PC-9 (cell line): ENCODE measurements at regions not wholly inside any gene's neighbourhood (a gene's known extent, or its start where the extent isn't known, plus 50 kb on each side); places are given as distances from the start of the nearest gene placed in this dataset.

Experiments used
- BruUV-seq: library from RNA; stranded (reverse); fragments of 400-500 nt; replicated peaks from 2 replicates; lab custom pipeline; 2021; lab: Mats Ljungman, UMichigan
- CTCF ChIA-PET: fragments of 300-600 bp; sonication (Branson Sonifier 250); formaldehyde crosslinking; loops from one replicate; lab custom pipeline; 2022; ENCODE audit warnings: antibody characterized with exemption; lab: Charles Lee
- POLR2A ChIA-PET: fragments of 300-600 bp; sonication (Branson Sonifier 250); formaldehyde crosslinking; loops from one replicate; lab custom pipeline; 2022; ENCODE audit warnings: antibody characterized with exemption; ENCODE audit not compliant: unreplicated experiment; lab: Charles Lee
- DNase-seq, 2 experiments: peaks; one replicate each; pipeline versions ENCODE4 v3.0.0 to v3.0.0-alpha.2; 2015 to 2022; ENCODE audit warnings: mixed read lengths in 1 of 2
- H2AFZ ChIP-seq: fragments of 200-600 bp; sonication (generic); 2 replicates; pipeline ENCODE4 v1.8.1; 2017; ENCODE audit warnings: antibody characterized with exemption
- H3F3A ChIP-seq: fragments of 200-600 bp; sonication (generic); 2 replicates; pipeline ENCODE4 v1.8.1; 2017; ENCODE audit warnings: antibody characterized with exemption, mild to moderate bottlenecking, low read depth; ENCODE audit not compliant: insufficient read depth
- H3K27ac ChIP-seq: fragments of 200-600 bp; sonication (generic); 2 replicates; pipeline ENCODE4 v1.6.1; 2016; ENCODE audit warnings: mixed run types
- H3K27me3 ChIP-seq: fragments of 200-600 bp; sonication (generic); 2 replicates; pipeline ENCODE4 v1.6.1; 2016; ENCODE audit warnings: low read depth, mixed run types; ENCODE audit not compliant: insufficient read depth
- H3K36me3 ChIP-seq: fragments of 200-600 bp; sonication (generic); 2 replicates; pipeline ENCODE4 v1.6.1; 2016; ENCODE audit warnings: low read depth, mixed run types
- H3K4me1 ChIP-seq: fragments of 200-600 bp; sonication (generic); replicated peaks from 2 replicates; pipeline ENCODE4 v1.6.1; 2016; ENCODE audit warnings: mixed run types; ENCODE audit not compliant: insufficient read depth
- H3K4me2 ChIP-seq: fragments of 200-600 bp; sonication (generic); 2 replicates; pipeline ENCODE4 v1.6.1; 2017; ENCODE audit warnings: mixed run types
- H3K4me3 ChIP-seq: fragments of 200-600 bp; sonication (generic); 2 replicates; pipeline ENCODE4 v1.6.1; 2016; ENCODE audit warnings: mixed run types
- H3K79me2 ChIP-seq: fragments of 200-600 bp; sonication (generic); 2 replicates; pipeline ENCODE4 v1.6.1; 2017; ENCODE audit warnings: low read depth, mixed run types
- H3K9me2 ChIP-seq: fragments of 200-600 bp; sonication (generic); 2 replicates; pipeline ENCODE4 v1.8.1; 2017; ENCODE audit warnings: mild to moderate bottlenecking; ENCODE audit not compliant: insufficient read depth
- H3K9me3 ChIP-seq: fragments of 200-600 bp; sonication (generic); 2 replicates; pipeline ENCODE4 v1.8.1; 2016; ENCODE audit warnings: low read depth; ENCODE audit not compliant: insufficient read depth
- H4K20me1 ChIP-seq: fragments of 200-600 bp; sonication (generic); 2 replicates; pipeline ENCODE4 v1.8.1; 2017; ENCODE audit not compliant: insufficient read depth
- CTCF ChIP-seq: fragments of 200-600 bp; sonication (generic); conservative IDR thresholded peaks from 2 replicates; pipeline ENCODE4 v1.6.1; 2017; ENCODE audit warnings: mixed run types, antibody characterized with exemption, mild to moderate bottlenecking, moderate library complexity
- EZH2 ChIP-seq: fragments of 200-600 bp; sonication (generic); IDR thresholded peaks from 2 replicates; pipeline ENCODE4 v1.8.0; 2017; ENCODE audit warnings: antibody characterized with exemption, low read depth
- intact Hi-C: fragments of 100-400 bp; cut with micrococcal nuclease; formaldehyde crosslinking; loops from one replicate; pipeline ENCODE4 v1.10.0; 2022; ENCODE audit not compliant: unreplicated experiment

- BruUV-seq: no TSS peak
- Histone ChIP-seq H2AFZ (no peak overlapping the region), H3K4me3 (no peak overlapping the region), H4K20me1 (no peaks in the 10 kb centered on the region), H3K9me3 (no peaks in the 10 kb centered on the region), H3K27ac (peak overlapping the region; percentile 72), H3K79me2 (no peaks in the 10 kb centered on the region), H3K4me1 (peaks cover 24% of the 10 kb centered on the region; the same call in 1 of the 2 replicates), H3K36me3 (no peaks in the 10 kb centered on the region), H3K4me2 (peak overlapping the region; percentile 2; the same call in 1 of the 2 replicates), H3K9me2 (no peaks in the 10 kb centered on the region), H3K27me3 (no peaks in the 10 kb centered on the region), H3F3A (no peaks in the 10 kb centered on the region; the same call in 1 of the 2 replicates)
- ChIA-PET POLR2A (no interaction called here), CTCF (no interaction called here)
- intact Hi-C loops: no loop called here
- TF ChIP-seq EZH2: no peak
- TF ChIP-seq CTCF: no peak
- DNase-seq: peak in 1 of 2 experiments; percentile 43
Measured at GRCh38 chr5:175284806-175285205, 159.2 kb downstream of the DRD1 start.

GRCh38 chr5:175282611-175283225 is 161.3 kb downstream of the DRD1 start:
- Histone ChIP-seq H3K4me1 (peaks cover 24% of the 10 kb centered on the region; the same call in 1 of the 2 replicates), H3K27ac (no peak overlapping the region), H3K36me3 (no peaks in the 10 kb centered on the region), H3K79me2 (no peaks in the 10 kb centered on the region), H3F3A (no peaks in the 10 kb centered on the region; the same call in 1 of the 2 replicates), H3K9me3 (no peaks in the 10 kb centered on the region), H3K9me2 (no peaks in the 10 kb centered on the region), H3K4me3 (no peak overlapping the region), H3K27me3 (no peaks in the 10 kb centered on the region), H4K20me1 (no peaks in the 10 kb centered on the region), H3K4me2 (no peak overlapping the region), H2AFZ (no peak overlapping the region)
- no TSS peak for BruUV-seq
- ChIA-PET POLR2A (no interaction called here), CTCF (no interaction called here)
- TF ChIP-seq CTCF (no peak), EZH2 (no peak)
- DNase-seq: peak in 1 of 2 experiments; percentile 68
- intact Hi-C loops: no loop called here

GRCh38 chr5:175281714-175282113 is 162.3 kb downstream of the DRD1 start:
- no peaks in the 10 kb centered on the region for H3K9me2 ChIP-seq
- no peaks in the 10 kb centered on the region for H3K27me3 ChIP-seq
- H3F3A ChIP-seq: no peaks in the 10 kb centered on the region
- no peaks in the 10 kb centered on the region for H3K36me3 ChIP-seq
- ChIA-PET CTCF (no interaction called here), POLR2A (no interaction called here)
- H3K4me2 ChIP-seq: no peak overlapping the region
- no peaks in the 10 kb centered on the region for H3K9me3 ChIP-seq
- no peak overlapping the region for H3K27ac ChIP-seq
- H4K20me1 ChIP-seq: no peaks in the 10 kb centered on the region
- H3K79me2 ChIP-seq: no peaks in the 10 kb centered on the region
- TF ChIP-seq CTCF: no peak
- no peak for TF ChIP-seq EZH2
- DNase-seq: no peak
- intact Hi-C loops: no loop called here
- no peak overlapping the region for H3K4me3 ChIP-seq
- no peak overlapping the region for H2AFZ ChIP-seq
- no TSS peak for BruUV-seq
- H3K4me1 ChIP-seq: peaks cover 22% of the 10 kb centered on the region; the same call in 1 of the 2 replicates
